T-cell (primary cell): ENCODE measurements at regions not wholly inside any gene's neighbourhood (a gene's known extent, or its start where the extent isn't known, plus 50 kb on each side); places are given as distances from the start of the nearest gene placed in this dataset.

Source experiments
- ATAC-seq, 4 experiments: fragments of 200-7000 bp in 3 of 4; fragments of 150-1000 bp in 1 of 4; cut with Tn5 transposase; replicated peaks in 1 of 4; 1 replicate in 3 of 4; 2 replicates in 1 of 4; pipeline ENCODE4 v1.10.0; 2021; ENCODE audit warnings: moderate library complexity in 3 of 4, mild to moderate bottlenecking in 2 of 4, moderate number of reproducible peaks in 1 of 4
- CTCF ChIA-PET, 2 donors: fragments of 300-600 bp; sonication (Branson Sonifier 250); formaldehyde crosslinking; loops; one replicate each; lab custom pipeline; 2022; ENCODE audit warnings: antibody characterized with exemption in 2 of 2; lab: Charles Lee
- POLR2A ChIA-PET, 2 donors: fragments of 300-600 bp; sonication (Branson Sonifier 250); formaldehyde crosslinking; loops; one replicate each; lab custom pipeline; 2022; ENCODE audit warnings: antibody characterized with exemption in 2 of 2; lab: Charles Lee
- DNase-seq, 35 experiments: peaks; one replicate each; pipeline versions ENCODE4 v3.0.0 to v3.0.0-alpha.2; 2013 to 2023
- H3K27ac ChIP-seq: one replicate; pipeline ENCODE4 v1.5.1; 2013; ENCODE audit warnings: low read length
- H3K27me3 ChIP-seq, 2 experiments: replicated peaks in 1 of 2; 1 replicate in 1 of 2; 2 replicates in 1 of 2; pipeline versions ENCODE4 v1.6.1 to v1.7.0; 2013; ENCODE audit warnings: low read length in 1 of 2, mixed read lengths in 1 of 2; ENCODE audit not compliant: control insufficient read depth in 2 of 2, insufficient read depth in 2 of 2; ENCODE audit errors: extremely low read depth in 1 of 2
- H3K36me3 ChIP-seq, 2 donors: 1 replicate in 1 of 2; 2 replicates in 1 of 2; pipeline versions ENCODE4 v1.6.1 to v1.7.0; 2013; ENCODE audit warnings: low read length in 1 of 2; ENCODE audit not compliant: control insufficient read depth in 2 of 2, insufficient read depth in 1 of 2; ENCODE audit errors: extremely low read depth in 1 of 2
- H3K4me1 ChIP-seq, 2 experiments: 1 replicate in 1 of 2; 2 replicates in 1 of 2; pipeline versions ENCODE4 v1.6.1 to v1.7.0; 2013; ENCODE audit warnings: low read length in 2 of 2, mixed read lengths in 1 of 2; ENCODE audit not compliant: insufficient read depth in 2 of 2, control insufficient read depth in 1 of 2; ENCODE audit errors: extremely low read depth in 1 of 2
- H3K4me3 ChIP-seq, 2 donors: 1 replicate in 1 of 2; 2 replicates in 1 of 2; pipeline versions ENCODE4 v1.5.1 to v1.7.0; 2013; ENCODE audit warnings: mild to moderate bottlenecking in 2 of 2, low read length in 1 of 2, moderate library complexity in 1 of 2; ENCODE audit not compliant: control insufficient read depth in 1 of 2; ENCODE audit errors: extremely low read depth in 1 of 2
- H3K9me3 ChIP-seq: 2 replicates; pipeline ENCODE4 v1.7.0; 2013
- H3K27ac Mint-ChIP-seq, 2 donors: one replicate each; pipeline ENCODE4 v1.8.0; 2020 to 2021; ENCODE audit warnings: mild to moderate bottlenecking in 2 of 2, mixed read lengths in 2 of 2
- H3K27me3 Mint-ChIP-seq, 2 donors: one replicate each; pipeline ENCODE4 v1.8.0; 2021 to 2022; ENCODE audit warnings: mixed read lengths in 2 of 2
- H3K36me3 Mint-ChIP-seq: one replicate; pipeline ENCODE4 v1.8.0; 2021; ENCODE audit warnings: mixed read lengths
- H3K4me1 Mint-ChIP-seq, 3 donors: one replicate each; pipeline ENCODE4 v1.8.0; 2020 to 2022; ENCODE audit warnings: mixed read lengths in 3 of 3, mild to moderate bottlenecking in 1 of 3
- H3K4me3 Mint-ChIP-seq, 3 donors: one replicate each; pipeline ENCODE4 v1.8.0; 2020 to 2022; ENCODE audit warnings: mild to moderate bottlenecking in 3 of 3, mixed read lengths in 3 of 3, moderate library complexity in 3 of 3
- H3K9me3 Mint-ChIP-seq, 3 donors: one replicate each; pipeline ENCODE4 v1.8.0; 2020 to 2022; ENCODE audit warnings: mixed read lengths in 3 of 3
- WGBS: methylation state at CpG from one replicate; pipeline ENCODE4 v1.1.5; 2013; ENCODE audit warnings: missing lambda C conversion rate; ENCODE audit not compliant: insufficient coverage; 5-methylcytosine and 5-hydroxymethylcytosine counted together

- DNase-seq (no peak), ATAC-seq (no peak)
- Histone ChIP-seq H3K4me3 (no peak overlapping the region), H3K9me3 (no peaks in the 10 kb centered on the region), H3K27me3 (peaks cover 0 to 4% of the 10 kb centered on the region in 2 experiments), H3K27ac (no peak overlapping the region), H3K4me1 (no peaks in the 10 kb centered on the region), H3K36me3 (no peaks in the 10 kb centered on the region)
- ChIA-PET CTCF (no interaction called here), POLR2A (no interaction called here)
- Mint-ChIP-seq H3K4me1 (no peaks in the 10 kb centered on the region), H3K9me3 (peaks cover 0 to 7% (median 0%) of the 10 kb centered on the region in 3 donors), H3K27ac (no peak overlapping the region), H3K36me3 (no peaks in the 10 kb centered on the region), H3K4me3 (no peak overlapping the region), H3K27me3 (peaks cover 3 to 7% of the 10 kb centered on the region in 2 donors)
- no CpG with 5 or more reads among the region's 3 CpGs for WGBS
Measured at GRCh38 chr3:69493157-69493556, 107.3 kb upstream of the FRMD4B start.

DNA sequence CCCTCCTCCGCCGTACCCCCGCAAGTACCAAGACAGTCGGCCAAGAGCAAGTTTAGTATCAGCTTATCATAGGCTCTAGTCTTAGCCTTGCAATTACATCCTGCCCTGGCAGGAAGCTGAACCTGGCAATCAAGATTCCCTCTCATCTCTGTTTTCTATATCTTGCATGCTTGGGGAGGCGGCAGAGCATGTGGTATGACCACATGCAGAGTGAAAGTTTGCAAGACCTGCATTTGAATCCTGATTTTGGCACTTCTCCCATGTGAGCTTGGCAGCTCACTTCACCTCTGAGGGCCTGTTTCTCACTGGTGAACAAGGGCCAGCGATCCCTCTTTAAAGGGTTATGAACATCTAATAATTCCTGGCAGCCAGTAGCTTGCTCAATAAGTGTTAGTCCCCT lies 106.1 kb upstream of the FRMD4B start:
- Histone ChIP-seq H3K36me3 (no peaks in the 10 kb centered on the region), H3K4me1 (no peaks in the 10 kb centered on the region), H3K27me3 (no peaks in the 10 kb centered on the region), H3K27ac (no peak overlapping the region), H3K4me3 (no peak overlapping the region), H3K9me3 (no peaks in the 10 kb centered on the region)
- H3K4me1 Mint-ChIP-seq = no peaks in the 10 kb centered on the region
- ChIA-PET POLR2A (no interaction called here), CTCF (interaction anchor here in 1 of 2 donors (0.9 kb wide), 1 partner anchor 9 kb away, joined by 4 read pairs; no protein-coding TSS in a partner anchor)
- no peak overlapping the region for H3K27ac Mint-ChIP-seq
- WGBS = 85% methylated on average over 6 of the region's 6 CpGs
- no peak for DNase-seq
- H3K27me3 Mint-ChIP-seq = peaks cover 4 to 7% of the 10 kb centered on the region in 2 donors
- peaks cover 0 to 7% (median 0%) of the 10 kb centered on the region in 3 donors for H3K9me3 Mint-ChIP-seq
- no peak for ATAC-seq
- no peak overlapping the region for H3K4me3 Mint-ChIP-seq
- no peaks in the 10 kb centered on the region for H3K36me3 Mint-ChIP-seq

GRCh38 chr3:69490971-69491370 lies 105.1 kb upstream of the FRMD4B start:
- H3K27ac ChIP-seq = no peak overlapping the region
- H3K27ac Mint-ChIP-seq = no peak overlapping the region
- H3K9me3 Mint-ChIP-seq = peaks cover 0 to 3% (median 0%) of the 10 kb centered on the region in 3 donors
- no peaks in the 10 kb centered on the region for H3K4me1 ChIP-seq
- no peak overlapping the region for H3K4me3 ChIP-seq
- H3K36me3 Mint-ChIP-seq = no peaks in the 10 kb centered on the region
- H3K36me3 ChIP-seq = no peaks in the 10 kb centered on the region
- H3K27me3 ChIP-seq = no peaks in the 10 kb centered on the region
- H3K9me3 ChIP-seq = no peaks in the 10 kb centered on the region
- H3K4me3 Mint-ChIP-seq = no peak overlapping the region
- CTCF ChIA-PET = interaction anchor here in 1 of 2 donors (0.9 kb wide), 1 partner anchor 10 kb away, joined by 4 read pairs; no protein-coding TSS in a partner anchor
- WGBS = no CpG with 5 or more reads among the region's 5 CpGs
- DNase-seq (no peak), ATAC-seq (no peak)
- H3K4me1 Mint-ChIP-seq = no peaks in the 10 kb centered on the region
- POLR2A ChIA-PET = no interaction called here
- H3K27me3 Mint-ChIP-seq = peaks cover 3 to 7% of the 10 kb centered on the region in 2 donors

GRCh38 chr3:69490235-69490634 lies 104.3 kb upstream of the FRMD4B start:
- no peaks in the 10 kb centered on the region for H3K4me1 Mint-ChIP-seq
- CTCF ChIA-PET = no interaction called here
- no peak for ATAC-seq
- no peak for DNase-seq
- H3K4me3 ChIP-seq = no peak overlapping the region
- H3K4me1 ChIP-seq = no peaks in the 10 kb centered on the region
- H3K9me3 ChIP-seq = no peaks in the 10 kb centered on the region
- H3K4me3 Mint-ChIP-seq = no peak overlapping the region
- no peak overlapping the region for H3K27ac ChIP-seq
- no peaks in the 10 kb centered on the region for H3K36me3 ChIP-seq
- H3K36me3 Mint-ChIP-seq = no peaks in the 10 kb centered on the region
- WGBS = 0% methylated on average over 1 of the region's 1 CpG
- peaks cover 0 to 5% of the 10 kb centered on the region in 2 experiments for H3K27me3 ChIP-seq
- H3K9me3 Mint-ChIP-seq = peaks cover 0 to 3% (median 0%) of the 10 kb centered on the region in 3 donors
- POLR2A ChIA-PET = no interaction called here
- H3K27ac Mint-ChIP-seq = no peak overlapping the region
- peaks cover 3 to 7% of the 10 kb centered on the region in 2 donors for H3K27me3 Mint-ChIP-seq

GRCh38 chr3:69488026-69488425 lies 102.1 kb upstream of the FRMD4B start:
- Histone ChIP-seq H3K4me1 (no peaks in the 10 kb centered on the region), H3K27ac (no peak overlapping the region), H3K4me3 (no peak overlapping the region), H3K9me3 (no peaks in the 10 kb centered on the region), H3K27me3 (peaks cover 0 to 12% of the 10 kb centered on the region in 2 experiments), H3K36me3 (no peaks in the 10 kb centered on the region)
- Mint-ChIP-seq H3K27me3 (peaks cover 6 to 7% of the 10 kb centered on the region in 2 donors), H3K9me3 (no peaks in the 10 kb centered on the region), H3K4me1 (no peaks in the 10 kb centered on the region), H3K4me3 (no peak overlapping the region), H3K36me3 (no peaks in the 10 kb centered on the region), H3K27ac (peak overlapping the region in 1 of 2 donors; percentile 44)
- POLR2A ChIA-PET = no interaction called here
- CTCF ChIA-PET = no interaction called here
- DNase-seq (no peak), ATAC-seq (no peak)

GRCh38 chr3:69485489-69485888 lies 99.6 kb upstream of the FRMD4B start:
- POLR2A ChIA-PET = no interaction called here
- no peaks in the 10 kb centered on the region for H3K36me3 Mint-ChIP-seq
- H3K4me3 Mint-ChIP-seq = no peak overlapping the region
- Histone ChIP-seq H3K27me3 (peaks cover 0 to 12% of the 10 kb centered on the region in 2 experiments), H3K9me3 (no peaks in the 10 kb centered on the region), H3K4me3 (no peak overlapping the region), H3K36me3 (no peaks in the 10 kb centered on the region), H3K4me1 (no peaks in the 10 kb centered on the region), H3K27ac (no peak overlapping the region)
- no peak for DNase-seq
- CTCF ChIA-PET = no interaction called here
- no peaks in the 10 kb centered on the region for H3K9me3 Mint-ChIP-seq
- 86% methylated on average over 4 of the region's 4 CpGs for WGBS
- H3K4me1 Mint-ChIP-seq = no peaks in the 10 kb centered on the region
- ATAC-seq = no peak
- no peak overlapping the region for H3K27ac Mint-ChIP-seq
- H3K27me3 Mint-ChIP-seq = peaks cover 18 to 23% of the 10 kb centered on the region in 2 donors
